PFSK-1 (cell line): ENCODE measurements at regions not wholly inside any gene's neighbourhood (a gene's known extent, or its start where the extent isn't known, plus 50 kb on each side); places are given as distances from the start of the nearest gene placed in this dataset.

ENCODE experiments used
- FOXP2 ChIP-seq: optimal IDR thresholded peaks from 2 replicates; pipeline ENCODE3; 2011; ENCODE audit warnings: borderline replicate concordance, control low read depth, inconsistent platforms; ENCODE audit not compliant: insufficient read depth; ENCODE audit errors: extremely low read length, extremely low read depth
- POLR2AphosphoS5 ChIP-seq: IDR thresholded peaks from 2 replicates; pipeline ENCODE4 v1.6.1; 2012; ENCODE audit warnings: low read depth, mild to moderate bottlenecking, control low read depth, low read length, moderate library complexity
- SIN3A ChIP-seq: IDR thresholded peaks from 2 replicates; pipeline ENCODE4 v1.6.1; 2012; ENCODE audit warnings: mild to moderate bottlenecking, low read length, moderate library complexity, borderline replicate concordance; ENCODE audit not compliant: insufficient read depth
- TAF1 ChIP-seq: IDR thresholded peaks from 2 replicates; pipeline ENCODE4 v1.6.1; 2012; ENCODE audit warnings: low read length, control low read depth, borderline replicate concordance; ENCODE audit not compliant: insufficient read depth
- TF ChIP-seq, protein P1 (sequence below), 2 experiments: IDR thresholded peaks; 2 replicates each; pipeline versions ENCODE4 v1.6.1 to v1.8.0; 2011 to 2012; ENCODE audit warnings: low read depth in 2 of 2, low read length in 2 of 2, control low read depth in 1 of 2, inconsistent platforms in 1 of 2, mild to moderate bottlenecking in 1 of 2, moderate library complexity in 1 of 2; ENCODE audit not compliant: insufficient read depth in 1 of 2

DNA sequence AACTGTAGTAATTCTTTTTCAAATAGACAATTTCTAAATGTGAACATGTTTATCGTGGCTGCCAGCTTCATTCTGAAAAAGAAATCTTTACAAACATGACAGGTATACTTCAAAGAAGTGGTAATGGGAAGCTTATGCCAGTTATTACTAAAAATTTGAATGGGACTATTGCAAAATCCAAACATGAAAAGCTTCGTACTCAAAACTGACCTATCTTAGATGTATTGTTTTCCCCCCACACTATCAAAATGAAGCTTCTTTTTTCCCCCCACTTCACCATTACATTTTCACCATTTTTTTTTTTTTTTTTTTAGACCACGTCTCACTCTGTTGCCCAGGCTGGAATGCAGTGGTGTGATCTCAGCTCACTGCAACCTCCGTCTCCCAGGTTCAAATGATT, 50.4 kb upstream of the SERTAD2 start:
- no peak for TF ChIP-seq POLR2AphosphoS5
- no peak for TF ChIP-seq SIN3A
- TF ChIP-seq FOXP2, result no peak
- TF ChIP-seq, protein P1, sequence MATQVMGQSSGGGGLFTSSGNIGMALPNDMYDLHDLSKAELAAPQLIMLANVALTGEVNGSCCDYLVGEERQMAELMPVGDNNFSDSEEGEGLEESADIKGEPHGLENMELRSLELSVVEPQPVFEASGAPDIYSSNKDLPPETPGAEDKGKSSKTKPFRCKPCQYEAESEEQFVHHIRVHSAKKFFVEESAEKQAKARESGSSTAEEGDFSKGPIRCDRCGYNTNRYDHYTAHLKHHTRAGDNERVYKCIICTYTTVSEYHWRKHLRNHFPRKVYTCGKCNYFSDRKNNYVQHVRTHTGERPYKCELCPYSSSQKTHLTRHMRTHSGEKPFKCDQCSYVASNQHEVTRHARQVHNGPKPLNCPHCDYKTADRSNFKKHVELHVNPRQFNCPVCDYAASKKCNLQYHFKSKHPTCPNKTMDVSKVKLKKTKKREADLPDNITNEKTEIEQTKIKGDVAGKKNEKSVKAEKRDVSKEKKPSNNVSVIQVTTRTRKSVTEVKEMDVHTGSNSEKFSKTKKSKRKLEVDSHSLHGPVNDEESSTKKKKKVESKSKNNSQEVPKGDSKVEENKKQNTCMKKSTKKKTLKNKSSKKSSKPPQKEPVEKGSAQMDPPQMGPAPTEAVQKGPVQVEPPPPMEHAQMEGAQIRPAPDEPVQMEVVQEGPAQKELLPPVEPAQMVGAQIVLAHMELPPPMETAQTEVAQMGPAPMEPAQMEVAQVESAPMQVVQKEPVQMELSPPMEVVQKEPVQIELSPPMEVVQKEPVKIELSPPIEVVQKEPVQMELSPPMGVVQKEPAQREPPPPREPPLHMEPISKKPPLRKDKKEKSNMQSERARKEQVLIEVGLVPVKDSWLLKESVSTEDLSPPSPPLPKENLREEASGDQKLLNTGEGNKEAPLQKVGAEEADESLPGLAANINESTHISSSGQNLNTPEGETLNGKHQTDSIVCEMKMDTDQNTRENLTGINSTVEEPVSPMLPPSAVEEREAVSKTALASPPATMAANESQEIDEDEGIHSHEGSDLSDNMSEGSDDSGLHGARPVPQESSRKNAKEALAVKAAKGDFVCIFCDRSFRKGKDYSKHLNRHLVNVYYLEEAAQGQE (IDR thresholded peaks at IDR 0.05; ENCODE audit: insufficient read depth in 1 of 2, low read depth in 2 of 2, low read length in 2 of 2), result no peak
- TF ChIP-seq TAF1, result no peak

DNA sequence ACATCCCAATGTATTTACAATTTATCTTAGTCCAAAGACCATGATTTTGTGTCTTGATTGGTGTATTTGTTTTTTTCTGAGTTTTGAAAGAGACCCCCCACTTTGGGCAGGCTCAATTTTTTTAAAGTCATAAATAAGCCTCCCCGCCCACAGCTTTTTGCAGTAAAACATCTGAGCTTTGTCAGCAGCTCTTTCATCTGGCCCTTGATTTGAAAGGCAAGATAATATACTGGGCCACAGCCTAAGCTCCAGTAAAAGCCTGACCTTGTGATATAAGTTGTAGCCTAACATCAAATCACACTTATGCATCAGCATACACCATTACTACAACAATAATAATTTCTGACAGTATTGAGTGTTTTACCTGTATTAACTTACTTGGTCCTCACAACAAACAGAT, 51.3 kb upstream of the SERTAD2 start:
- TF ChIP-seq, protein P1 (IDR thresholded peaks at IDR 0.05; ENCODE audit: insufficient read depth in 1 of 2, low read depth in 2 of 2, low read length in 2 of 2), result no peak
- TF ChIP-seq POLR2AphosphoS5, result no peak

DNA sequence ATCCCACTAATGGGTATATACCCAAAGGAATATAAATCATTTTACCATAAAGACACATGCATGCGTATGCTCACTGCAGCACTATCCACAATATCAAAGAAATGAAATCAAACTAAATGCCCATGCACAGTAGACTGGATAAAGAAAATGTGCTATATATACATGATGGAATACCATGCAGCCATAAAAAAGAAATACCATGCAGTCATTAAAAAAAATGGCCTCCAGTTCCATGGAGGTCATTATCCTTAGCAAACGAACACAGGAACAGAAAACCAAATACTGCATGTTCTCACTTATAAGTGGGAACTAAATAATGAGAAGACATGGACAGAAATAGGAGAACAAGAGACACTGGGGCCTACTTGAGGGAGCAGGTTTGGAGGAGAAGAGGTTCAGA, 53.6 kb upstream of the SERTAD2 start:
- TF ChIP-seq TAF1 (no peak), FOXP2 (no peak), SIN3A (no peak), POLR2AphosphoS5 (no peak)
- TF ChIP-seq, protein P1 (IDR thresholded peaks at IDR 0.05; ENCODE audit: insufficient read depth in 1 of 2, low read depth in 2 of 2, low read length in 2 of 2), result no peak

DNA sequence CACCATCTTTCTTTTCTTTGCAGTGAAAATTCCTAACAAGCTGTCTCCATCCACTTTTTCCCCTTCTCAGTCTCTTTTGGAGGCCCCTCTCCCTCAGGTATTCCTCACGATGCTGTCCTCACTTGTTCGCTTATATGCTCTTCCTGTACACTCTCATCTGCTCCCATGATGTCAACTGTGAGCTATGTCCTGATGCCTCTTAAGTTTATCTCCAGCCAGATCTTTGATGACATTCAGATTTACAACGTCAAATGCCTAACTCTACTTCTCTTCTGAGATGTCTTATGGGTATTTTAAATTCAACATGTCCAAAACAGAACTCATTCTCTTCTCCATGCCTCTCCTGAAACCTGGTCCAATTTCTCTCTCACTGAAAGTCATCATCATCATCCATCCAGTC, 55.1 kb upstream of the SERTAD2 start:
- TF ChIP-seq FOXP2 (no peak), TAF1 (no peak), POLR2AphosphoS5 (no peak), SIN3A (no peak)
- TF ChIP-seq, protein P1 (IDR thresholded peaks at IDR 0.05; ENCODE audit: insufficient read depth in 1 of 2, low read depth in 2 of 2, low read length in 2 of 2), result no peak

DNA sequence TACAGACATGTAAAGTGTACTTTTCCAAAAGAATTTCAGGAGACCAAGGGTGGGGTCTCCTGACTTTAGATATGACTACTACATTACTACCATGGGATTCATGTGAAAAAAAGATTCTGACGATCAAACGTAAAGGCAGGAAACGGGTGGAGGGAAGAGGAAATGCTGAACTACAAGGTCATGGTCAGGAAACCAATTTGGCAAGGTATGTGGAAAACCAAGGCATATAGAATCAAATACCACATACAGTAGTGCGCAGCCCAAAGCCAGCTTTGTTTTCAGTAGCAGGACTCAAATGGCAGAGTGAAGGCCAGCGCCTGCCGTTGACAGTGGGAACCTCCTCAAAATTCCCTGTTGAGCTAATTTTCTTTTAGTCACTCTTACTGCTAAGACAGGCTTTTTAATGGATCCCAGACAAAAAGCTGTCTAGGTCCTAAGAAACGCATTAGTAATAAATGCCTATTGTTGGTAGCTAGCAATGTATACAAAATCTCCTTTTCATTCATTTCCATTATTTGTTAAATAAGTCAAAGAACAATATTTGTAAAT, 57.6 kb upstream of the SERTAD2 start:
- no peak for TF ChIP-seq SIN3A
- TF ChIP-seq POLR2AphosphoS5, result no peak
- no peak for TF ChIP-seq FOXP2
- no peak for TF ChIP-seq TAF1
- TF ChIP-seq, protein P1 (IDR thresholded peaks at IDR 0.05; ENCODE audit: insufficient read depth in 1 of 2, low read depth in 2 of 2, low read length in 2 of 2), result no peak
